H9 (cell line): ENCODE measurements at regions not wholly inside any gene's neighbourhood (a gene's known extent, or its start where the extent isn't known, plus 50 kb on each side); places are given as distances from the start of the nearest gene placed in this dataset.

Source experiments
- DNase-seq: peaks from one replicate; pipeline ENCODE4 v3.0.0-alpha.2; 2017
- H2AFZ ChIP-seq: one replicate; pipeline ENCODE4 v1.6.1; 2013; ENCODE audit warnings: mild to moderate bottlenecking, low read length, control low read depth, moderate library complexity
- H2AK5ac ChIP-seq: 2 replicates; pipeline ENCODE4 v1.6.1; 2013; ENCODE audit warnings: low read length, control low read depth, mixed read lengths; ENCODE audit not compliant: insufficient read length
- H2BK120ac ChIP-seq: one replicate; pipeline ENCODE4 v1.6.1; 2013; ENCODE audit warnings: low read depth, mild to moderate bottlenecking, low read length, control low read depth, inconsistent platforms; ENCODE audit not compliant: poor library complexity, severe bottlenecking
- H2BK12ac ChIP-seq: 2 replicates; pipeline ENCODE4 v1.6.1; 2013; ENCODE audit warnings: low read length, control low read depth, mixed read lengths, low read depth; ENCODE audit not compliant: insufficient read length
- H2BK15ac ChIP-seq: 2 replicates; pipeline ENCODE4 v1.6.1; 2013; ENCODE audit warnings: low read depth, low read length, control low read depth
- H2BK20ac ChIP-seq: one replicate; pipeline ENCODE4 v1.6.1; 2013; ENCODE audit warnings: low read depth, mild to moderate bottlenecking, low read length, control low read depth, inconsistent platforms; ENCODE audit not compliant: poor library complexity, severe bottlenecking
- H2BK5ac ChIP-seq: 2 replicates; pipeline ENCODE4 v1.6.1; 2013; ENCODE audit warnings: low read length, control low read depth, mixed read lengths; ENCODE audit not compliant: insufficient read length
- H3K14ac ChIP-seq: 2 replicates; pipeline ENCODE4 v1.6.1; 2013; ENCODE audit warnings: low read length, control low read depth; ENCODE audit not compliant: insufficient read depth
- H3K18ac ChIP-seq: 2 replicates; pipeline ENCODE4 v1.6.1; 2013; ENCODE audit warnings: low read depth, mild to moderate bottlenecking, mixed read lengths, low read length, control low read depth; ENCODE audit not compliant: insufficient read length
- H3K23ac ChIP-seq: 2 replicates; pipeline ENCODE4 v1.6.1; 2013; ENCODE audit warnings: low read length, control low read depth, mixed read lengths, low read depth; ENCODE audit not compliant: insufficient read length
- H3K23me2 ChIP-seq: 2 replicates; pipeline ENCODE4 v1.6.1; 2013; ENCODE audit warnings: low read depth, mild to moderate bottlenecking, mixed read lengths, low read length, control low read depth; ENCODE audit not compliant: insufficient read length, poor library complexity, severe bottlenecking
- H3K27ac ChIP-seq: 2 replicates; pipeline ENCODE4 v1.5.1; 2013; ENCODE audit warnings: low read length, control low read depth, mixed read lengths, low read depth; ENCODE audit not compliant: insufficient read length
- H3K27me3 ChIP-seq: 2 replicates; pipeline ENCODE4 v1.6.1; 2013; ENCODE audit warnings: low read length, control low read depth, inconsistent platforms; ENCODE audit not compliant: insufficient read depth
- H3K4ac ChIP-seq: 2 replicates; pipeline ENCODE4 v1.6.1; 2013; ENCODE audit warnings: low read depth, mild to moderate bottlenecking, control low read depth, inconsistent platforms, low read length, moderate library complexity
- H3K4me1 ChIP-seq: 2 replicates; pipeline ENCODE4 v1.6.1; 2013; ENCODE audit warnings: low read length, control low read depth, inconsistent platforms; ENCODE audit not compliant: insufficient read depth
- H3K4me2 ChIP-seq: 2 replicates; pipeline ENCODE4 v1.6.1; 2013; ENCODE audit warnings: low read length, control low read depth, mixed read lengths; ENCODE audit not compliant: insufficient read length, insufficient read depth
- H3K56ac ChIP-seq: 2 replicates; pipeline ENCODE4 v1.6.1; 2013; ENCODE audit warnings: low read depth, mild to moderate bottlenecking, mixed read lengths, low read length, control low read depth; ENCODE audit not compliant: insufficient read length
- H3K79me1 ChIP-seq: 2 replicates; pipeline ENCODE4 v1.6.1; 2013; ENCODE audit warnings: low read depth, mild to moderate bottlenecking, moderate library complexity, low read length, control low read depth, inconsistent platforms; ENCODE audit not compliant: insufficient read depth, poor library complexity, severe bottlenecking
- H3K79me2 ChIP-seq: 2 replicates; pipeline ENCODE4 v1.6.1; 2013; ENCODE audit warnings: low read length, control low read depth, inconsistent platforms; ENCODE audit not compliant: insufficient read depth
- H3K9ac ChIP-seq: 2 replicates; pipeline ENCODE4 v1.6.1; 2013; ENCODE audit warnings: low read length, control low read depth, mixed read lengths; ENCODE audit not compliant: insufficient read length; ENCODE audit errors: extremely low read depth
- H3K9me3 ChIP-seq: one replicate; pipeline ENCODE4 v1.6.1; 2013; ENCODE audit warnings: low read depth, low read length, inconsistent platforms; ENCODE audit not compliant: control insufficient read depth
- H3T11ph ChIP-seq: one replicate; pipeline ENCODE4 v1.6.1; 2013; ENCODE audit warnings: mild to moderate bottlenecking, low read length, control low read depth, inconsistent platforms
- H4K20me1 ChIP-seq: one replicate; pipeline ENCODE4 v1.6.1; 2013; ENCODE audit not compliant: control insufficient read depth, insufficient read length, insufficient read depth
- H4K5ac ChIP-seq: 2 replicates; pipeline ENCODE4 v1.6.1; 2013; ENCODE audit warnings: low read depth, mild to moderate bottlenecking, mixed read lengths, low read length, control low read depth; ENCODE audit not compliant: insufficient read length
- H4K8ac ChIP-seq: replicated peaks from 2 replicates; pipeline ENCODE4 v1.6.1; 2013; ENCODE audit warnings: low read length, control low read depth, mixed read lengths, low read depth; ENCODE audit not compliant: insufficient read length
- H4K91ac ChIP-seq: 2 replicates; pipeline ENCODE4 v1.6.1; 2013; ENCODE audit warnings: low read depth, mild to moderate bottlenecking, moderate library complexity, mixed read lengths, low read length, control low read depth; ENCODE audit not compliant: insufficient read length
- H3K27ac Mint-ChIP-seq, 3 experiments: 2 replicates in 2 of 3; 3 replicates in 1 of 3; pipeline ENCODE4 v1.8.0; 2020 to 2021; ENCODE audit warnings: mixed read lengths in 3 of 3, mild to moderate bottlenecking in 1 of 3, moderate library complexity in 1 of 3
- H3K27me3 Mint-ChIP-seq: 2 replicates; pipeline ENCODE4 v1.8.0; 2021; ENCODE audit warnings: low read depth, mild to moderate bottlenecking, moderate library complexity, mixed read lengths
- H3K36me3 Mint-ChIP-seq, 3 experiments: 2 replicates in 2 of 3; 3 replicates in 1 of 3; pipeline ENCODE4 v1.8.0; 2020 to 2021; ENCODE audit warnings: low read depth in 3 of 3, mixed read lengths in 3 of 3; ENCODE audit not compliant: insufficient read depth in 1 of 3
- H3K4me1 Mint-ChIP-seq, 2 experiments: 2 replicates each; pipeline ENCODE4 v1.8.0; 2020; ENCODE audit warnings: mixed read lengths in 2 of 2
- H3K4me3 Mint-ChIP-seq, 2 experiments: 2 replicates in 1 of 2; 3 replicates in 1 of 2; pipeline ENCODE4 v1.8.0; 2020 to 2021; ENCODE audit warnings: mild to moderate bottlenecking in 2 of 2, mixed read lengths in 2 of 2, moderate library complexity in 1 of 2
- H3K9me3 Mint-ChIP-seq, 2 experiments: 2 replicates in 1 of 2; 3 replicates in 1 of 2; pipeline ENCODE4 v1.8.0; 2020; ENCODE audit warnings: mild to moderate bottlenecking in 2 of 2, mixed read lengths in 2 of 2, moderate library complexity in 1 of 2
- WGBS: extraction: QIAGEN DNeasy Blood & Tissue Kit; methylation state at CpG from one replicate; pipeline ENCODE4 v1.1.7; 2013; ENCODE audit warnings: missing lambda C conversion rate, low lambda C conversion rate, mixed read lengths; ENCODE audit not compliant: insufficient read length; ENCODE audit errors: extremely low coverage; 5-methylcytosine and 5-hydroxymethylcytosine counted together
- TF ChIP-seq, protein P1 (sequence below): fragments of 200-600 bp; sonication (generic); conservative IDR thresholded peaks from 3 replicates; pipeline ENCODE4 v1.8.0; 2021; ENCODE audit warnings: antibody characterized with exemption, mild to moderate bottlenecking

DNA sequence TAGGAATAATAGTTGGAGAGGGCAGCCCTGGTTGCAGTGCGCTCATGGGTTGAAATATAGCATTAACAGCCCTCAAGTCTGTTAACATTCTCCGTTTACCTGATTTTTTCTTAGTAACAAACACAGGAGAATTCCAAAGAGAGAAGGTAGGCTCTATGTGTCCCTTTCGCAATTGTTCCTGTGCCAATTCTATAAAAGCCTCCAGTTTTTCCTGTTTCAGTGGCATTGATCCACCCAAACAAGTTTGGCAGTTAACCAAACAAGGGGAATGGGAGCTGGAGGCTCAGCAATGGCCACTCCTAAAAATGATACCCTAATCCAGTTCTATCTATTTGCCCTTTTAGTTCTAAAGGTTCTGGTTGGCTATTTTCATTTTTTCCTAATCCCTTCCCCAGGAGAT, 151.6 kb downstream of the ZNF486 start:
- Histone ChIP-seq H2BK15ac (no peak overlapping the region), H3K27ac (no peak overlapping the region), H3K14ac (no peak overlapping the region), H2BK120ac (no peak overlapping the region), H4K5ac (no peak overlapping the region), H3T11ph (no peak overlapping the region), H4K91ac (no peak overlapping the region), H2BK12ac (no peak overlapping the region), H3K79me2 (no peaks in the 10 kb centered on the region), H3K4ac (no peak overlapping the region), H2AFZ (no peak overlapping the region), H3K18ac (no peak overlapping the region), H3K9me3 (no peaks in the 10 kb centered on the region), H4K20me1 (no peaks in the 10 kb centered on the region), H3K79me1 (no peaks in the 10 kb centered on the region), H3K9ac (no peak overlapping the region), H3K23me2 (no peaks in the 10 kb centered on the region), H3K23ac (no peak overlapping the region), H3K56ac (no peak overlapping the region), H3K27me3 (no peaks in the 10 kb centered on the region), H2BK5ac (no peak overlapping the region), H4K8ac (no peak overlapping the region), H3K4me1 (no peaks in the 10 kb centered on the region), H3K4me2 (no peak overlapping the region), H2AK5ac (no peak overlapping the region), H2BK20ac (no peak overlapping the region)
- peaks cover 0 to 9% of the 10 kb centered on the region in 2 experiments; a peak in 3 of 5 replicates for H3K9me3 Mint-ChIP-seq
- DNase-seq: no peak
- no peak overlapping the region for H3K4me3 Mint-ChIP-seq
- no peaks in the 10 kb centered on the region; a peak in 2 of 7 replicates for H3K36me3 Mint-ChIP-seq
- TF ChIP-seq, protein P1, sequence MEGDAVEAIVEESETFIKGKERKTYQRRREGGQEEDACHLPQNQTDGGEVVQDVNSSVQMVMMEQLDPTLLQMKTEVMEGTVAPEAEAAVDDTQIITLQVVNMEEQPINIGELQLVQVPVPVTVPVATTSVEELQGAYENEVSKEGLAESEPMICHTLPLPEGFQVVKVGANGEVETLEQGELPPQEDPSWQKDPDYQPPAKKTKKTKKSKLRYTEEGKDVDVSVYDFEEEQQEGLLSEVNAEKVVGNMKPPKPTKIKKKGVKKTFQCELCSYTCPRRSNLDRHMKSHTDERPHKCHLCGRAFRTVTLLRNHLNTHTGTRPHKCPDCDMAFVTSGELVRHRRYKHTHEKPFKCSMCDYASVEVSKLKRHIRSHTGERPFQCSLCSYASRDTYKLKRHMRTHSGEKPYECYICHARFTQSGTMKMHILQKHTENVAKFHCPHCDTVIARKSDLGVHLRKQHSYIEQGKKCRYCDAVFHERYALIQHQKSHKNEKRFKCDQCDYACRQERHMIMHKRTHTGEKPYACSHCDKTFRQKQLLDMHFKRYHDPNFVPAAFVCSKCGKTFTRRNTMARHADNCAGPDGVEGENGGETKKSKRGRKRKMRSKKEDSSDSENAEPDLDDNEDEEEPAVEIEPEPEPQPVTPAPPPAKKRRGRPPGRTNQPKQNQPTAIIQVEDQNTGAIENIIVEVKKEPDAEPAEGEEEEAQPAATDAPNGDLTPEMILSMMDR: no peak
- no CpG with 5 or more reads among the region's 3 CpGs for WGBS
- no peak overlapping the region for H3K27ac Mint-ChIP-seq
- H3K4me1 Mint-ChIP-seq: 0 out of 4 replicates have a peak, but pooled peaks cover 0 to 2% of the 10 kb centered on the region in 2 experiments
- H3K27me3 Mint-ChIP-seq: no peaks in the 10 kb centered on the region
